ENCODE measurements at regions not wholly inside any gene's neighbourhood (a gene's known extent, or its start where the extent isn't known, plus 50 kb on each side); places are given as distances from the start of the nearest gene placed in this dataset.
"Not testable (repeated sequence)": the region's sequence is repeated elsewhere in the genome, so short reads cannot be mapped to it uniquely, and the experiment has no call there.

- DNase-seq (ENCODE audit: low read depth): no peak
These were observed 332.2 kb upstream of the KIF2B start for GRCh38 chr17:53490447-53490968.

- DNase-seq (ENCODE audit: low read depth): no peak
These were observed 339.0 kb upstream of the KIF2B start for GRCh38 chr17:53483704-53484103.

GRCh38 chr17:53475002-53475401 is 347.7 kb upstream of the KIF2B start:
- no peak for DNase-seq (ENCODE audit: low read depth)

- no peak for DNase-seq (ENCODE audit: low read depth)
These were observed 350.1 kb upstream of the KIF2B start for GRCh38 chr17:53472586-53472985.

GRCh38 chr17:53471514-53471913 is 351.2 kb upstream of the KIF2B start:
- DNase-seq (ENCODE audit: low read depth): no peak

GRCh38 chr17:53470626-53471025 is 352.1 kb upstream of the KIF2B start:
- no peak for DNase-seq (ENCODE audit: low read depth)

- DNase-seq (ENCODE audit: low read depth): no peak
These were observed 356.0 kb upstream of the KIF2B start for GRCh38 chr17:53466733-53467132.

- not testable (repeated sequence) for DNase-seq (ENCODE audit: low read depth)
These were observed 358.3 kb upstream of the KIF2B start for GRCh38 chr17:53464396-53464795.

GRCh38 chr17:53463363-53463762 is 359.4 kb upstream of the KIF2B start:
- no peak for DNase-seq (ENCODE audit: low read depth)

- no peak for DNase-seq (ENCODE audit: low read depth)
These were observed 360.3 kb upstream of the KIF2B start for GRCh38 chr17:53462393-53462811.

GRCh38 chr17:53455943-53456342 is 366.8 kb upstream of the KIF2B start:
- DNase-seq (ENCODE audit: low read depth): not testable (repeated sequence)

GRCh38 chr17:53454337-53454736 is 368.4 kb upstream of the KIF2B start:
- DNase-seq (ENCODE audit: low read depth): no peak

- no peak for DNase-seq (ENCODE audit: low read depth)
These were observed 373.4 kb upstream of the KIF2B start for GRCh38 chr17:53449324-53449723.

GRCh38 chr17:53428913-53429312 is 393.8 kb upstream of the KIF2B start:
- no peak for DNase-seq (ENCODE audit: low read depth)

- DNase-seq (ENCODE audit: low read depth): no peak
These were observed 396.2 kb upstream of the KIF2B start for GRCh38 chr17:53426505-53426904.

- no peak for DNase-seq (ENCODE audit: low read depth)
These were observed 402.6 kb upstream of the KIF2B start for GRCh38 chr17:53420035-53420641.

GRCh38 chr17:53409588-53409987 is 413.1 kb upstream of the KIF2B start:
- no peak for DNase-seq (ENCODE audit: low read depth)

GRCh38 chr17:53406907-53407306 is 415.8 kb upstream of the KIF2B start:
- DNase-seq (ENCODE audit: low read depth): no peak

- DNase-seq (ENCODE audit: low read depth): no peak
These were observed 431.5 kb upstream of the KIF2B start for GRCh38 chr17:53391197-53391596.

GRCh38 chr17:53390575-53390974 is 432.2 kb upstream of the KIF2B start:
- no peak for DNase-seq (ENCODE audit: low read depth)

- no peak for DNase-seq (ENCODE audit: low read depth)
These were observed 435.0 kb upstream of the KIF2B start for GRCh38 chr17:53387745-53388144.

GRCh38 chr17:53353919-53354351 is 468.8 kb upstream of the KIF2B start:
- no peak for DNase-seq (ENCODE audit: low read depth)

- DNase-seq (ENCODE audit: low read depth): no peak
These were observed 477.9 kb upstream of the KIF2B start for GRCh38 chr17:53344778-53345177.

- DNase-seq (ENCODE audit: low read depth): no peak
These were observed 486.4 kb upstream of the KIF2B start for GRCh38 chr17:53336281-53336680.

All from forelimb muscle (tissue), 1 donor.